ENCODE measurements at regions not wholly inside any gene's neighbourhood (a gene's known extent, or its start where the extent isn't known, plus 50 kb on each side); places are given as distances from the start of the nearest gene placed in this dataset.

DNA sequence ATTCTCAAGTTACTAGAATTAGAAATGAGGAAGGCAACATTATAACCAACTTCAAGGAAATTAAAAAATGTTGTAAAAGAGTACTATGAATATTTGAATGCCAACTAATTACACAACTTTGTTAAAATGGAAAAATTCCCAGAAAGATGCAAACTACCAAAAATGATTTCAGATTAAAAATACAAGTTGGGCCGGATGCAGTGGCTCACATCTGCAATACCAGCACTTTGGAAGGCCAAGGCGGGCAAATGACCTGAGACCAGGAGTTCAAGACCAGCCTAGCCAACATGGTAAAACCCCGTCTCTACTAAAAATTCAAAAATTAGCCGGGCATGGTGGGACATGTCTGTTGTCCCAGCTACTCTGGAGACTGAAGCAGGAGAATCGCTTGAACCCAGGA lies 874.2 kb upstream of the GJE1 start:
- no peak for DNase-seq
- intact Hi-C loops (cut with DNase I) = no loop called here

DNA sequence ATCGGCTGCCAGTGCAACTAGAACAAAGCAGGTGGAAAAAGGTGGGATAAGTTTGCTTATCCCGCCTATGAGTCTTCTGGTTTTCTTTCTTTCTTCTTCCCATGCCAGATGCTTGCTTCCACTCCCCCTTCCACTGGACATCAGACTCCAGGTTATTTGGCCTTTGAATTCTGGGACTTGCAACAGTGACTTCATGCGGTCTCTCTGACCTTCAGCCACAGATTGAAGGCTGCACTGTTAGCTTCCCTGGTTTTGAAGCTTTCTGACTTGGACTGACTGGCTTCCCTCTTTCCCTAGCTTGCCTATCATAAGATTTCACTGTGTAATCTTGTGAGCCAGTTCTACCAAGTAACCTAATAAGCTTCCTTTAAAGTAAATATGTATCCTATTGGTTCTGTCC lies 878.4 kb upstream of the GJE1 start:
- DNase-seq = no peak
- intact Hi-C loops (cut with DNase I) = no loop called here

DNA sequence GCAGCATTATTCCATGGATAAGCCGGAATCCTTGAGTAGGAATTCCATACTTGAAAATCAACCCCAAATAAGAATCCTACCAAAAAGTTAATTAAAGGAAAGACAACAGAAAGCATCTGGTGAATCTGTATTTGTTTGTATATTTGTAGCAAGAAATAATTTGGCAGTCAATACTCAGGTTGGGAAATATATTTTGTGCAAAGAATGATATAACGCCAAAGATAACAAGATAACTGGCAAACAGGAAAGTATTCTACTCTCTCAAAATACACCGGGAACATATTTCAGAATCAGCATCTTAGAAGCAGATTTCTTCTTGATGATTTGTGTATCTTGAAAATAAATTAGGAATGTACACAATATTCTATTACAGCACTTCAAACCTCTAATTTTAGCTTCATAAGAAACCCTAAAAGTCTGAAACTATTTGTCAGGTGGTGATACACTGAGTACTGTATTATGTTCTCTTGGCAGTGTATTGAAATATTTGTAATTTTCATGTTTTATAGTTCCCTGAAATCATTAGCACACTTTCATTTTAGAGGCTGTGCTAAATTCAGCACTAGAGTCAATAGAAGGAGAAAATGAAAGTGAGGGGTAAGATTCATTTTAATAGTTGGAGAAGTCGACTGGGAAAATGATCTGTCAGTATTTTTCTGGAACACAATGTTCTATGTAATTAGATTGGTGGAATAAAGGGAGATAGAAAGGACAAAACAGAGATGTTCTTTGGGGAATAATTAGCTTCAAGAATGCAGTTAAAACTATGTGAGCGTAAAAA lies 879.7 kb upstream of the GJE1 start:
- intact Hi-C loops (cut with DNase I) = no loop called here
- no peak for DNase-seq

DNA sequence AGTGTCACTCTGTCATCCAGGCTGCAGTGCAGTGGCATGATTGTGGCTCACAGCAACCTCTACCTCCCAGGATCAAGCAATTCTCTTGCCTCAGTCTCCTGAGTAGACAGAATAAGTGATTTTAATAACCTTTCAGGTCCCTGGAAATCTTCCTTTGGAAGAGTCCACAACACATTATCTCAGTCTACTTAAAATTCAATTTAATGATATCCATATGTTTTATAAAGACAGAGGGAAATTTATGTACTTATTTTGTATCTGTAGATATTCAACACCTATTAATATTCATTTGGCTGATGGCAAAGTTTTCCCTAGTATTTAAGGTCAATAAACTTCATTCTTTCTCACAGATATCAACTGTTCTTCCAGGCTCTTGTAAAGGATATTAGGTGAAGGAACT lies 881.4 kb upstream of the GJE1 start:
- no peak for DNase-seq
- intact Hi-C loops (cut with DNase I) = no loop called here

DNA sequence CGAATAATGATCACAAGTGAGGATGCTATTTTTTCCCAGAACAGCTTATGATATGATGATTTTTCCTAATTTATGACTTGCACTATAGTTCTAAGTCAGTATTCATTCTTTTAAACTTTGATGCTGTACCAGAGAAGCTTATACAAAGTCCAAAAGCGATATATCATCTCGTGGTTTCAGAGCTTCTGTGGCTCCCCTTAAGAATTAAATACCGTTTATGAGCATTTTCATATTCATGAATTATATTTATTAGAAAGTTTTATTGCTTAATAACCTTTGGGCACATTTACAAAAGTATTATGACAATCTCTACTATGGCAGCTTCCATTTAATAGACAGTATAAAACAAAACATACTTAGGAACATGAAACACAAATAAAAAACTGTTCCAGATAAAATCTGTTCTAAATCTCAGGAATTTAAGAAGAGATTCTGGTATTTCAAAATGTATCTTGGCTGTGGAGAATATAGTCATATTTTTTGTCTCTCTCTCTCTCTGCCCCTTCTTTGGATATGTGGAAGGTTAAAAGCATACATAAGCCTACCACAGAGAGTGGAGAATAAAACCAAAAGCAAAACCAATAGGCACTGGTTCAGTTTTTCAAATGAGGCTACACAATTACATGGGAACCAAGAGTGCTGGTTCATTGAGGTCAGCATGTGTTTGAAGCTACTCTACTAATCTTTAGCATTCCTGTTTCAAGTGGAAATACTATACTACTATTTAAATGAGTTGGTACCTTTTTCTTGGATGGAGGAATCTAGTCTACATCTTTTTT lies 884.5 kb upstream of the GJE1 start:
- DNase-seq = no peak
- intact Hi-C loops (cut with DNase I) = no loop called here

DNA sequence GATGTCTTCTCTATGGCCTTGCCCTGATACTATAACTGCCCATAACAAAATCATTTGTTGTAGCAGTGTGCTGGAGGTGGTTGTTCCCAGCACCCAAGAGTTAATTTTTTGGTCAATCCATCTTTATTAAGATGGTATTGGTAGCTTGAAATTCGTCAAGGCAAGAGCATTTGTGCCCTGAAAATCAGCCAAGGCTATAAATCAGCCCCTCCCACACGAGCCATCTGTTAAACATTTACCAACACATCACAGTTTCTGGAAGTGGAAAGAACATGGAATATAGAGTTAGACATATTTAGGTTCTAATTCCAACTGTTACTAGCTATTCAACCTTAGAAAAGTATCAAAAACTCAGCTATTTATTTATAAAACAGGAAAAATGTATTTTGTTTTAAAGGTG lies 888.4 kb upstream of the GJE1 start:
- intact Hi-C loops (cut with DNase I) = no loop called here
- no peak for DNase-seq

DNA sequence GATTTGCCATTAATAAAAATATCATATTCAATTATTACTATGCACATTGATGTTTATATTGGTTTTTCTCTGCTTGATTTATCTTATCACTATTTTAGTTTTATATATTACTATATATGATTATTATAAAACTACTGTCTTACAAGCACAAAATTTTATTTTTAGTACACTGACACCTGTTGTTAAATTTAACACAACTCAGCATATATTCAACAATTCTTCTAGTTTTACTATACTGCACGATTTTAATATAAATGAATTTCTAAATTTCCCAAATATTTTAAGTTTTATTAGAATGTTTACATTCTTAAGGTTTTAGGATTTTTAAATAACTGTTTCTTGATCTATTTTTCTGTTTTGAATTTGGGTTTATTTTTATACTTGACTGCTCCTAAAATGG lies 889.8 kb upstream of the GJE1 start:
- DNase-seq = no peak

GRCh38 chr6:141229296-141229695 lies 903.4 kb upstream of the GJE1 start:
- DNase-seq = no peak
- intact Hi-C loops (cut with DNase I) = no loop called here

More for the DNA sequence above, 889.8 kb upstream of the GJE1 start:
- intact Hi-C loops (cut with DNase I) = no loop called here

DNA sequence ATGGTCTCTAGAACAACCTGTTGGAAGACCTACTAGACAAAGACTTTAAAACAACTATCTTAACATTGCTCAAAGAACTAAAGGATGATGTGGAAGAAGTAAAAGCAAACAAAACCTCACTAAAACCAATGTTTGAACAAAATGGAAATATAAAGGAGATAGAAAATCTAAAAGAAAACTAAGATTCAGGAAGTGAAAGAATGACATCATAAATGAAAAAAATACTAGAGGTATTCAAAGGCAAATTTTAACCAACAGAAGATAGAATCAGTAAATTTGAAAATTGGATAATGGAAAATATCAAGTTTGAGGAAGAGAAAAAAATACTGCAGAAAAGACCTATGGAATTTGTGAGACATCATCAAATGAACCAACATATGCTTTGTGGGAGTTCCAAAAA lies 914.1 kb upstream of the GJE1 start:
- no peak for DNase-seq

GRCh38 chr6:141216726-141217125 lies 916.0 kb upstream of the GJE1 start:
- intact Hi-C loops (cut with DNase I) = no loop called here
- DNase-seq = no peak

More for the DNA sequence above, 914.1 kb upstream of the GJE1 start:
- intact Hi-C loops (cut with DNase I) = no loop called here

DNA sequence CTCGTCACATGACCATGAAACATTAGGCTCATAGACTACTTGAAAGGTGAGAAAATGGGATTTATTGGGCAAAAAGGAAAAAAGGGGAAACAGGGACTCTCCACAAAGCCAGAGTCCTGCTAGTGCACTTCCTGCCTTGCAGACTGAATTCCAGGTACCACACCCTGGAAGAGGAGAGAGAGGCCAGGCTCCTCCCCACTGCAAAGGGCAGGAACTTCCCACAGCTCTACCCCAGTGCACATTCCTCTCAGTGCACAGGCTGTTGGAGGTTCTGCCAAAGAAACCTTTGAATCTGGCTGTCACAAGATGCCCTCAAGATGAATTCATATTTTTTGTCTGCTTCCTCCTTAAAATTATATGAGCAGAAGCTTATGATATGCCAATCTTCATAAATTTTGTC lies 920.4 kb upstream of the GJE1 start:
- intact Hi-C loops (cut with DNase I) = no loop called here
- no peak for DNase-seq

DNA sequence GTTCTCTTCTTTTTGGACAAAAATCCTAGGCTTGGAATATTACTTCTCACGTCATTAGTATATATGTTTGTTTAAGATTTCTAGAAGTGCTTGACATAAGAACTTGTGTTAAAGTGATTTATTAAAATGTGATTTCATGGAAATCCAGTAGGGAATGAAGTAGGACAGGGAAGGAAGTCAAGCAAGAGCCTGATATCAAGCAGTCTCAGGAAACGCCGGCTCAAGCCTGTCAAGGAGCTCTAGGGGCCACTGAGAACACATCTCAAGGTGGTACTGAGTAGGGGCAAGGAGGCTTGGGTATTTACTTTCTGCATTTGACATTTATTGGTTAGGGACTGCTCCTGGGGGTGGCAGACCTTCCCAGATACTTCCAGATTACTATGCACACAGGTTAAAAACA lies 920.9 kb upstream of the GJE1 start:
- DNase-seq = no peak
- intact Hi-C loops (cut with DNase I) = no loop called here

DNA sequence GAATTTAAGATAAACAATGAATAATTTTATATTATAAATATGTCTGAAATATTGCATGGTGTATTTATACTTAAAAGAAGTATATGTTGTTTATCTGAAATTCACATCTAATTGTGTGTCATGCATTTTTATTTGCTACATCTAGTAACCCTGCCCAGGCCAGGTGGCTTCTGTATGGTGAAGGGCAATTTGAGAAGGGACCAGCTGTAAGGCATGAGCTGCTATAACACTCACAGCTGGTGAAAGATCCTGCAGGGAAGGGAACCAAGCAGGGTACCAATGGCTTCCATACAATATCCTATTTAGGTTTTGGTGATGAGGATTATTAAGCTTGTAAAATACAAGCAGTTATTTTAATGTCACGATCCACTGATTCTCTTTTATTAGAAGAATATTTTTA lies 921.8 kb upstream of the GJE1 start:
- no peak for DNase-seq
- intact Hi-C loops (cut with DNase I) = no loop called here

- DNase-seq = no peak
- intact Hi-C loops (cut with DNase I) = no loop called here
Measured at GRCh38 chr6:141209890-141210289, 922.8 kb upstream of the GJE1 start.

DNA sequence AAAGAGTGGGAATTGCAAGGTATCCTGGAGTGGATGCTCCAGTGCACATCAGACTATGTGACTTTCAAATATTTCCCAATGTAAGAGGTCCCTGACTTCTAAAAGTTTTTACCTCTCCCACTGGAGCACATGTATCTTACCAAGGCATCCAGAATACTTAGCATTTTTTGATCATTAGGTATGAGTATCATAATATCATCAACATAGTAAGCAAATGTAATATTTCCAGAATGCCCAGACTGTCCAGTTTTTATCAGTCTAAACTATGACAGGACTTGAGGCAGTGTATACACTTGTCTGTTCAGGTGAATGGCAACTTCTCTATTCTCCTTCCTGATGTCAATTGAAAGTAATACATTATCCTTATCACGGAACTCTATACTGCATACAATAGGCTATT lies 924.6 kb upstream of the GJE1 start:
- DNase-seq = no peak
- intact Hi-C loops (cut with DNase I) = no loop called here

DNA sequence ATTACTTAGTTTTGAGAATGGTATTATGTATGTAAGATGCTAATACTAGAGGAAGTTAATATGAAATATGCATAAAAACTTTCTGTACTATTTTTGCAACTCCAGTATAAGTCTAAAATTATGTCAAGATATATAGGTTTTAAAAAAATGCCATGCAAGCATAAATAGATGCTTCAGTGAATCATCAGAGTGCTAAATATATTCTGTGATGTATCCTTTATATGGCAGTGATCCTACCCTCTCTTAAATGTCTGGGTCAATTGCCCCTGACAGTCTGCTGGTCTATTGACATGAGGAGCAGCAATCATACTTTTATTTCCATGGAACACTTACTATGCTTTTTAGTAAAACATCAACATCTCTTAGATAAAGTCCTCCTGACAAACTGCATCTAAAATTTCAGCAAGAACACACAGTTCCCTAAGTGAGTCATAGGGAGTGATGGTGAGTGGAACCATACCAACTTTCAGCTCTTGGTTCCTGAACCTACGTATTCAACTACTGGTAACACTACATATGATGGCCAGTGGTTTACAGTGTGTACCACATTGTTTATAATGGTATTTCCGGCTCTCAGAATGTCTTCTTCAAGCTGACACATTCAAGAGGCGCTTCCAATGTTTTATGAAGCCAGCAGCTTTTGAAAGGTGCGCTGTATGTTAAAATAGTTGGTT lies 928.7 kb upstream of the GJE1 start:
- intact Hi-C loops (cut with DNase I) = no loop called here
- DNase-seq = no peak

- intact Hi-C loops (cut with DNase I) = no loop called here
- DNase-seq = no peak
Measured at GRCh38 chr6:141202626-141203025, 930.1 kb upstream of the GJE1 start.

- no peak for DNase-seq
- intact Hi-C loops (cut with DNase I) = no loop called here
Measured at GRCh38 chr6:141199074-141199473, 933.7 kb upstream of the GJE1 start.

DNA sequence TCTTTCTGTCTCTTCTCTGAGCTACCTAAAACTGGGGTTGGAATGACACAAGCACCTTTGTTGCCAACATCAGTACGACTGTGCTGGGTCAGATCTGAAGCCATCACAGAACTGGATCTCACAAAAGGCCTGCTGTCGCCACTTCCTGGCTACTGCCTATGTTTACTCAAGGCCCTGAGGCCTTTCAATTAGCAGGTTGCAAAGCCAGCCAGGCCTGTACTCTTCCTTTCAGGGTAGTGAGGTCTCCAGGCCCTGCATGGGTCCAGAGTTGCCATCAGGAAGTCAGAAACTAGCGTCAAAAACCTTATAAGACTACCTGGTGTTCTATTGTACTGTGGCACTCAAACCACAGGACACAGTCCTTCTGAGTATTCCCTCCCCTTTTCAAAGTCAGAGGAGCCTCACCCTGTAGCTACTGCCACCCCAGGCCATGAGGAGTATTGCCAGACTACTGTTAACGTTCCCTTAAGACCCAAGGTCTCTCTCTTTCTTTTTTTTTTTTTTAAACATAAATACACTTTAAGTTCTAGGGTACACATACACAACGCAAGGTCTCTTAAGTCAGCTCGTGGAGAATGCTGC lies 937.4 kb upstream of the GJE1 start:
- DNase-seq = no peak
- intact Hi-C loops (cut with DNase I) = no loop called here

DNA sequence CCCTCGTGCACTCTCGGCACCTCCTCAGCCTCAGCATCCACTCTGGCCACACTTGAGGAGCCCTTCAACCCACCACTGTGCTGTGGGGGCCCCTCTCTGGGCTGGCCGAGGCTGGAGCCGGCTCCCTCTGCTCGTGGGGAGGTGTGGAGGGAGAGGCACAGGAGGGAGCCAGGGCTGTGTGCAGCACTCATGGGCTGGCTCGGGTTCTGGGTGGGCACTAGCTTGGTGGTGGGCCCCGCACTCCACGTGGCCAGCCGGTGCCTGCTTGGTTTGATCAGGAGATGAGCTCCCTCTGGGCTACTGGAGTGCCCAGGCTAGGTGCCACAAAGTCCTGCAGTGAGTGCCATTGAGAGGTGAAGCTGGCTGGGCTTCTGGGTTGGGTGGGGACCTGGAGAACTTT lies 949.4 kb upstream of the GJE1 start:
- no peak for DNase-seq
- intact Hi-C loops (cut with DNase I) = no loop called here

All from head of caudate nucleus (tissue), 42 donors.